Gastroesophageal sphincter (tissue), 4 donors: ENCODE measurements at regions not wholly inside any gene's neighbourhood (a gene's known extent, or its start where the extent isn't known, plus 50 kb on each side); places are given as distances from the start of the nearest gene placed in this dataset.

Source experiments
- ATAC-seq: fragments of 150-250 bp; one replicate; pipeline ENCODE4 v1.9.1; 2016; ENCODE audit warnings: mild to moderate bottlenecking, moderate library complexity
- H3K27ac ChIP-seq, 4 donors: fragments of 200-600 bp; sonication (generic) in 3 of 4; 1 replicate in 3 of 4; 2 replicates in 1 of 4; pipeline ENCODE4 v1.5.1; 2016 to 2019
- H3K27me3 ChIP-seq: fragments of 200-600 bp; sonication (generic); one replicate; pipeline ENCODE4 v1.5.1; 2019
- H3K36me3 ChIP-seq, 2 donors: fragments of 200-600 bp; sonication (generic); one replicate each; pipeline ENCODE4 v1.5.1; 2019; ENCODE audit warnings: control low read depth in 1 of 2
- H3K4me1 ChIP-seq, 3 donors: fragments of 200-600 bp; sonication (generic); 1 replicate in 2 of 3; 2 replicates in 1 of 3; pipeline ENCODE4 v1.5.1; 2016 to 2019; ENCODE audit warnings: control low read depth in 2 of 3
- H3K4me3 ChIP-seq, 2 donors: fragments of 200-600 bp; sonication (generic); one replicate each; pipeline ENCODE4 v1.5.1; 2019; ENCODE audit warnings: mild to moderate bottlenecking in 1 of 2, moderate library complexity in 1 of 2
- H3K9me3 ChIP-seq, 3 donors: fragments of 200-600 bp; sonication (generic); one replicate each; pipeline ENCODE4 v1.5.1; 2017 to 2019; ENCODE audit warnings: control low read depth in 2 of 3
- CTCF ChIP-seq, 4 experiments: fragments of 200-600 bp in 2 of 4; fragments of 450-650 bp in 2 of 4; sonication (generic) in 1 of 4; IDR thresholded peaks; one replicate each; pipeline ENCODE4 v1.5.1; 2017 to 2019; ENCODE audit warnings: antibody characterized with exemption in 4 of 4, mild to moderate bottlenecking in 2 of 4, moderate library complexity in 2 of 4
- EP300 ChIP-seq: sonication (generic); formaldehyde crosslinking; IDR thresholded peaks from one replicate; pipeline ENCODE4 v1.6.1; 2017; ENCODE audit warnings: antibody characterized with exemption, mild to moderate bottlenecking
- POLR2A ChIP-seq, 2 donors: fragments of 450-650 bp; IDR thresholded peaks; one replicate each; pipeline ENCODE4 v1.6.1; 2017; ENCODE audit warnings: antibody characterized with exemption in 2 of 2, mild to moderate bottlenecking in 2 of 2, moderate library complexity in 1 of 2
- POLR2AphosphoS5 ChIP-seq: sonication (generic); formaldehyde crosslinking; IDR thresholded peaks from one replicate; pipeline ENCODE4 v1.6.1; 2017; ENCODE audit warnings: antibody characterized with exemption
- WGBS, 2 donors: methylation state at CpG; one replicate each; pipeline ENCODE4 v1.1.5; 2018; ENCODE audit warnings: low coverage in 1 of 2; 5-methylcytosine and 5-hydroxymethylcytosine counted together

- no peak for ATAC-seq
- no peak overlapping the region for H3K4me3 ChIP-seq
- H3K27ac ChIP-seq, result no peak overlapping the region
- H3K9me3 ChIP-seq, result peaks cover 0 to 23% (median 0%) of the 10 kb centered on the region in 3 donors
- peaks cover 0 to 37% of the 10 kb centered on the region in 2 donors for H3K36me3 ChIP-seq
- 75% methylated on average over 2 of the region's 2 CpGs; no CpG with 5 or more reads in 1 of the 2 donors for WGBS, 2 donors
- no peaks in the 10 kb centered on the region for H3K27me3 ChIP-seq
- TF ChIP-seq POLR2A (IDR thresholded peaks at IDR 0.05) (no peak), CTCF (IDR thresholded peaks at IDR 0.05) (no peak), POLR2AphosphoS5 (no peak), EP300 (no peak)
- H3K4me1 ChIP-seq, result no peaks in the 10 kb centered on the region
Observed at GRCh38 chr15:31567861-31568260, 241.2 kb downstream of the KLF13 start.

- Histone ChIP-seq H3K4me3 (no peak overlapping the region), H3K9me3 (peaks cover 0 to 23% (median 0%) of the 10 kb centered on the region in 3 donors), H3K27ac (no peak overlapping the region), H3K27me3 (no peaks in the 10 kb centered on the region), H3K36me3 (peaks cover 0 to 37% of the 10 kb centered on the region in 2 donors), H3K4me1 (no peaks in the 10 kb centered on the region)
- 96 to 100% methylated on average over 1 to 9 of the region's 17 CpGs for WGBS, 2 donors
- no peak for ATAC-seq
- no peak for TF ChIP-seq POLR2AphosphoS5
Observed at GRCh38 chr15:31569836-31570235, 243.2 kb downstream of the KLF13 start.

GRCh38 chr15:31570591-31570990 lies 244.0 kb downstream of the KLF13 start:
- no peaks in the 10 kb centered on the region for H3K27me3 ChIP-seq
- peaks cover 0 to 23% (median 0%) of the 10 kb centered on the region in 3 donors for H3K9me3 ChIP-seq
- TF ChIP-seq POLR2A (IDR thresholded peaks at IDR 0.05), result no peak
- no peak for TF ChIP-seq EP300
- no peak for TF ChIP-seq CTCF (IDR thresholded peaks at IDR 0.05)
- TF ChIP-seq POLR2AphosphoS5, result no peak
- no peaks in the 10 kb centered on the region for H3K4me1 ChIP-seq
- no peak overlapping the region for H3K4me3 ChIP-seq
- H3K36me3 ChIP-seq, result peaks cover 0 to 37% of the 10 kb centered on the region in 2 donors
- ATAC-seq, result no peak
- H3K27ac ChIP-seq, result no peak overlapping the region
- WGBS, 2 donors, result 84 to 92% methylated on average over 4 to 9 of the region's 11 CpGs

- Histone ChIP-seq H3K36me3 (peaks cover 0 to 33% of the 10 kb centered on the region in 2 donors), H3K4me1 (no peaks in the 10 kb centered on the region), H3K27me3 (no peaks in the 10 kb centered on the region), H3K4me3 (no peak overlapping the region), H3K9me3 (peaks cover 0 to 23% (median 0%) of the 10 kb centered on the region in 3 donors), H3K27ac (no peak overlapping the region)
- WGBS, 2 donors, result 45 to 92% methylated on average over 3 of the region's 3 CpGs
- ATAC-seq, result no peak
- TF ChIP-seq POLR2AphosphoS5 (no peak), POLR2A (IDR thresholded peaks at IDR 0.05) (no peak), CTCF (IDR thresholded peaks at IDR 0.05) (no peak), EP300 (no peak)
Observed at GRCh38 chr15:31571676-31572075, 245.0 kb downstream of the KLF13 start.

- Histone ChIP-seq H3K4me3 (no peak overlapping the region), H3K27ac (no peak overlapping the region), H3K9me3 (peaks cover 0 to 4% (median 0%) of the 10 kb centered on the region in 3 donors), H3K4me1 (no peaks in the 10 kb centered on the region), H3K36me3 (peaks cover 0 to 13% of the 10 kb centered on the region in 2 donors), H3K27me3 (no peaks in the 10 kb centered on the region)
- 93 to 100% methylated on average over 1 to 2 of the region's 3 CpGs for WGBS, 2 donors
- ATAC-seq, result no peak
- TF ChIP-seq POLR2AphosphoS5 (no peak), CTCF (IDR thresholded peaks at IDR 0.05) (no peak)
Observed at GRCh38 chr15:31573759-31574158, 247.1 kb downstream of the KLF13 start.
